ENCODE measurements at regions not wholly inside any gene's neighbourhood (a gene's known extent, or its start where the extent isn't known, plus 50 kb on each side); places are given as distances from the start of the nearest gene placed in this dataset.

DNA sequence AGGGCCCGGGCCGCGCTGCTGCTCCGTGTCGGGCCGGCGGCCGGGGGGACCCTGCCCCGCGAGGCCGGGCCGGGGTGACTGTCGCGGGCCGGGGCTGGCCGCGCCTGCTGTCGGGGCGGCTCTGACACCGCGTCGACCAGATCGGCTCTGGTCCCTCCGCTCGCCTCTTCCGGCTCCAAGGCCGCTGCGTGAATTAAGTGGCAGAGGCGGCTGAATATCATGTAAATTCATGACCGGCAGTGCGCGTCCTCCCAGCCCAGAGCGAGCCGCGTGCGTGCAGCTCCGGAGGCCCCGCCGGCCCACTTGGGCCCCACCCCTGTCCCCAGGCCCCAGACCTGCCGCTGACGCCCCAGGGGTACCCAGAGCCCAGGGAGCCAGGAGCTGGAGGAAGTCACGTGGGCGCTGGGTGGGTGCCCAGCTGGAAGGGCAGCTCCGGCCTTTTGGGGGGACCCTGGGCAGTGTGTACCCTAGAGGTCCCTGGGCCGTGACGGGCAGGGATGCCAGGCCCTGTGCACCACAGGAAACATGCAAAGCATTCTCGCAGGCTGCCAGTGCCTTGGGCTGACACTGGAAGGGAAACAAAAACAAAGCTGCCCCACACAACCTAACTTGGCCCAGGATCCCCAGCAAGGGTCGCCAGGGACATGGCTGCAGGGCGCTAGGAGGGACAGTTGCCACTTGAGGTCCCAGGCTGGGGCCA is 584.0 kb upstream of the MKI67 start:
- Mint-ChIP-seq H3K4me3 (ENCODE audit: low read depth) (no peak overlapping the region), H3K27me3 (ENCODE audit: low read depth) (peaks cover 7% of the 10 kb centered on the region), H3K9me3 (no peaks in the 10 kb centered on the region), H3K27ac (no peak overlapping the region), H3K4me1 (ENCODE audit: low read depth) (no peaks in the 10 kb centered on the region), H3K36me3 (ENCODE audit: low read depth) (no peaks in the 10 kb centered on the region)
- DNase-seq (ENCODE audit: low spot score), result no peak
- intact Hi-C loops (cut with micrococcal nuclease), result no loop called here

DNA sequence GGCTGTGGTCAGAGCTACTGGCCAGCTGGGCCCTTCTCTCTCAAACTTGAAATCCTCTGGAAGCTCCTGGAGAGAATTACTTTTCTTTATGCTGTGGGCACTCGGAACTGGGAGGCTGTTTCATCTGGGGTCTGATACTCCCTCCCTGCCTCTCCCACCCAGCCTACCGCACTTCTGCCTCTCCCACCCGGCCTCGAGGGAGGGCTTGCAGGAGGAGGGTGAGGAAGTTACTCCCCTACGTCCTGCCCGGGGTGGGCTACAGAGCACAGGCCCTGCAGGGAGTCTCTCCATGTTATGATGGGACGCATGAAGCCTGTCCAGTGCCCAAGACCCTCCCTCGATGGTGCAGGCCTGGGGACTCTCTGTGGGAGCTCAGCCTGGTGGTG is 584.6 kb upstream of the MKI67 start:
- no peak for DNase-seq (ENCODE audit: low spot score)
- intact Hi-C loops (cut with micrococcal nuclease), result no loop called here
- Mint-ChIP-seq H3K36me3 (ENCODE audit: low read depth) (no peaks in the 10 kb centered on the region), H3K9me3 (no peaks in the 10 kb centered on the region), H3K27ac (no peak overlapping the region), H3K4me3 (ENCODE audit: low read depth) (no peak overlapping the region), H3K27me3 (ENCODE audit: low read depth) (peaks cover 7% of the 10 kb centered on the region), H3K4me1 (ENCODE audit: low read depth) (no peaks in the 10 kb centered on the region)

DNA sequence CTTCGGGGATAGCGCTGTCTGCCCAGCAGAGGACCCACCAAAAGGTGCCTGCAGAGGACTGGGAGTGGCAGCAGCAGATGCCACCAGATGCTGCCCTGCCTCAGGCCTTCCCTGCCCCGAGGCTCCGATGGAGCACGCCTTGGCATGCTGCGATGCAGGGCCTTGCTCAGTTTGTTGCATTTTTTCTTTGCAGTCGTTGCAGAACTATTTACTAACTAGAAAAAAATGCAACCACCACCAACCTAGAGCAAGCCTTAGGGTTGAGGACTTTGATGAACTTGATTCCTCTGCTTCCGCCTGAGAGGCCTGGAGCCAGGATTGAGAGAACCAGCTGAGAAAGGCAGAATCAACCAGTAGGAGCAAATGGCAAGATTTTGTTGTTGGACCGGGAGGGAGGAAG is 585.6 kb upstream of the MKI67 start:
- intact Hi-C loops (cut with micrococcal nuclease), result no loop called here
- no peaks in the 10 kb centered on the region for H3K4me1 Mint-ChIP-seq (ENCODE audit: low read depth)
- H3K27ac Mint-ChIP-seq, result no peak overlapping the region
- no peaks in the 10 kb centered on the region for H3K9me3 Mint-ChIP-seq
- DNase-seq (ENCODE audit: low spot score), result no peak
- H3K4me3 Mint-ChIP-seq (ENCODE audit: low read depth), result no peak overlapping the region
- H3K36me3 Mint-ChIP-seq (ENCODE audit: low read depth), result no peaks in the 10 kb centered on the region
- peaks cover 7% of the 10 kb centered on the region for H3K27me3 Mint-ChIP-seq (ENCODE audit: low read depth)

DNA sequence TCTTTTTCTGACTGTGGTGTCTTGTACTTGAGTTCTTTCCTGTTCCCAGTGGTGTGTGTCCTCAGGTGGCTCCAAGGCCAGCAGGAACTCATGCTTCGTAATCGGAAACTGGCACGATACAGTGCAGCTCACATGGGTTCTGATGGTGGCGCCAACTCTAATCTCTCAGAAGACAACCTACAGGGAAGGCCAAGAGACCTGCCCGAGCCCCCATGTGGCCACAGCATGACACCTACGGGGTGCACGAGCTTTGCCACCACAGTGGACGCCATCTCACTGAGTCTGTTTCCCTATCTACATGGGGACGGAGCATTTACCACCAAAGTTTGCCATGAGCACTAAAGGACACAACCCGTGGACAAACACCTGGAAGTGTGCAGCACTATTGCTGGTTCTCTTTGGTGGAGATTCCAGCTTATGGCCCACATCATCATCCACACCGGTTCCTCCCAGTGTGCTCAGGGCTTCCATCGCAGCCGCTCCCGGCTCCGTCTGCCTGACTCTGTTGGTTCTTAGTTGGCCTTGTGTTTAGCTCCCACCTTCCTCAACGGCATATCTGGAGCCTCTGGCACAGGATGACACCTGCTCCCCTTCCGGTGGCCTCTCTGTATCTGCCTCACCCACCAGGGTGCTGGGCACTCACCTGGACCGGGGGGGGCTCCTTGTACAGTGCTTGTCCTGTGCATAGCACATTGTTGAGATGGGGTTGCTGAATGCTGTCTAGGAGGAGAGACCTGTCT is 586.6 kb upstream of the MKI67 start:
- Mint-ChIP-seq H3K9me3 (no peaks in the 10 kb centered on the region), H3K36me3 (ENCODE audit: low read depth) (no peaks in the 10 kb centered on the region), H3K27me3 (ENCODE audit: low read depth) (peaks cover 7% of the 10 kb centered on the region), H3K4me3 (ENCODE audit: low read depth) (no peak overlapping the region), H3K27ac (no peak overlapping the region), H3K4me1 (ENCODE audit: low read depth) (no peaks in the 10 kb centered on the region)
- no peak for DNase-seq (ENCODE audit: low spot score)
- intact Hi-C loops (cut with micrococcal nuclease), result no loop called here

DNA sequence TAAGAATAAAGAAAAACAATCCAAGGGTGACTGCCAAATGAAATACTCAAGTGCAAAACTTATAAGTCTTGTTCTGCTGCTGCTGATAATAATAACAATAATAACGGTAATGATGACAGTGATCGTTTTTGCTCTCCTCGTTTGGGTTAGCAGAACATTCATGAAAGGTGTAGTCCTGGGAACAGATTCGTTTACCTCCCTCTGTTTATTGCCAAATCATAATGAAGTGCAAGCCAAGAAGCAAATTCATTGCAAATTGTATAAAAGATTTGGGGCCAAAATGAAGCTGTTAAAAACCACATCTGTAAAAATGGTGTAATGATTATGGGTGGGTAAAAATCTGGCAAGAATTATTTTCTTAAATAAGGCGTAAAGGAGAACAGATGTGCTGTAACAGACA is 587.2 kb upstream of the MKI67 start:
- H3K4me1 Mint-ChIP-seq (ENCODE audit: low read depth), result no peaks in the 10 kb centered on the region
- intact Hi-C loops (cut with micrococcal nuclease), result no loop called here
- H3K36me3 Mint-ChIP-seq (ENCODE audit: low read depth), result no peaks in the 10 kb centered on the region
- no peak overlapping the region for H3K4me3 Mint-ChIP-seq (ENCODE audit: low read depth)
- no peak overlapping the region for H3K27ac Mint-ChIP-seq
- H3K27me3 Mint-ChIP-seq (ENCODE audit: low read depth), result peaks cover 7% of the 10 kb centered on the region
- DNase-seq (ENCODE audit: low spot score), result no peak
- no peaks in the 10 kb centered on the region for H3K9me3 Mint-ChIP-seq

DNA sequence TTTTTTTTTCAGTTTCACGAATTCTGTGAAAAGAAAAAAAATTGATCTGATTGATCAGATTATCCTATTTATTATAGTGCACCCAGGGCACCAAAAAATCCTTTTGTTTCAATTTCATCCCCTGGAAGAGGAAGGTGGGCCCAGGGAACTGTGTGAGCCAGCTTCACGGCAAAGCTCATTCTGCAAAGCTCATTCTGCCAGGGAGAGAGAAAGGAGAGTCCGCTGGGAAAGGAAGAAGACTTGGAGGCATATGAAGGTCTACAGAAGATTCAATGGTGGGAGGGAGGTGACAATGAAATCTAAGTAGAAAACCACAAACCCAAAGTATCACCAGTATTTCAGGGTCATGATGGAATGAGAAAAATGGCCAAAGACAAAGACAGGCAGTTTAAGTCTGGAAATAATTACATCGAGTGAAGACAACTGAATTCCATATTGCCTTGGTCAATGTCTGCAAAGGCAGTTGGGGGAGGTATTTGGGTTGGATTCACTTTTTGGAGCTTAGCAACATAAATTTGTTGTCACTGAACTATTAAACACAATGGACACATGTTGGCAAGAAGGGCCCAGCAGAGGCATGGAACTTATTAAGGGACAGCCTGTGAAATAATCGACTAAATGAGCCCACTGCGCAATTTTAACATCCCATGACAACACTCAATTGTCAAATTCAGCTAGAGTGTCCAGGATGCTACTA is 587.8 kb upstream of the MKI67 start:
- intact Hi-C loops (cut with micrococcal nuclease), result no loop called here
- DNase-seq (ENCODE audit: low spot score), result no peak
- H3K36me3 Mint-ChIP-seq (ENCODE audit: low read depth), result no peaks in the 10 kb centered on the region
- no peaks in the 10 kb centered on the region for H3K4me1 Mint-ChIP-seq (ENCODE audit: low read depth)
- no peaks in the 10 kb centered on the region for H3K9me3 Mint-ChIP-seq
- H3K4me3 Mint-ChIP-seq (ENCODE audit: low read depth), result no peak overlapping the region
- no peak overlapping the region for H3K27ac Mint-ChIP-seq
- peaks cover 7% of the 10 kb centered on the region for H3K27me3 Mint-ChIP-seq (ENCODE audit: low read depth)

DNA sequence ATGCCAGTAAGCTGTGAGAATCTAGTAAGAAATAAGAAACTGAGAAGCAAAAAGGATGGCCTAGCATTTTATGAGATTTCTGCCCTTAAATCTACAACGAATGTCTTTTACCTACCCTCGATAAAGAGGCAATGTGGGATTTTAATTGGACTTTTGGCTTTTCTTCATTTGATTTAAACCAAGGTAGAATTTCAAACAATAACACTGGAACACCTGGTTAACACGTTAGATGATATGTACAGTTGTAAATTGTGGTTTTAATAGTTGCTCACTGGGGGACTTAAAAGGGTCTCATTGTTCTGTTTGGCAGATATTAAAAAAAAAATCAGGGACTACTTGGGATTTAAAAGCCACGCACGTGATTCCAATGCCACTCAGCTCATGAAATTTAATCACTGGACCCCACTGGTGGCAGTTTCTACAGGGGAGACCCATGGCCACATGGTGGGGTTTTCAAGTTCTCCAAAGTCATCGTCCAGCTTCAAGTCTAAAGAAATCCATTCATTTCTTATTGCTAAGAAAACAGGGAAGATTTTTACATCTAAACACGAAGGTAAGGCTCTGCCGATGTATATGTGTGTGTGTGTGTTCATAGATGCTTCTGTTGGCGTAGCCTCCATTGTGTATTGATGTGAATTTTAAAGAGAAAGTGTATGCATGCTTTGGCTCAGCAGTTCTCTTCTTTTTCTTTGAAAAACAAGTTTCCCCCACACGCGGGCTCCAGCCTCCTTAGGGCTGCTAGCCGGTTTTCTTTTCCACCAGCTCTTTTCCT is 588.6 kb upstream of the MKI67 start:
- no peaks in the 10 kb centered on the region for H3K9me3 Mint-ChIP-seq
- H3K4me1 Mint-ChIP-seq (ENCODE audit: low read depth), result no peaks in the 10 kb centered on the region
- no peaks in the 10 kb centered on the region for H3K36me3 Mint-ChIP-seq (ENCODE audit: low read depth)
- no peak for DNase-seq (ENCODE audit: low spot score)
- peaks cover under 1% of the 10 kb centered on the region for H3K27me3 Mint-ChIP-seq (ENCODE audit: low read depth)
- no peak overlapping the region for H3K4me3 Mint-ChIP-seq (ENCODE audit: low read depth)
- intact Hi-C loops (cut with micrococcal nuclease), result no loop called here
- H3K27ac Mint-ChIP-seq, result no peak overlapping the region

DNA sequence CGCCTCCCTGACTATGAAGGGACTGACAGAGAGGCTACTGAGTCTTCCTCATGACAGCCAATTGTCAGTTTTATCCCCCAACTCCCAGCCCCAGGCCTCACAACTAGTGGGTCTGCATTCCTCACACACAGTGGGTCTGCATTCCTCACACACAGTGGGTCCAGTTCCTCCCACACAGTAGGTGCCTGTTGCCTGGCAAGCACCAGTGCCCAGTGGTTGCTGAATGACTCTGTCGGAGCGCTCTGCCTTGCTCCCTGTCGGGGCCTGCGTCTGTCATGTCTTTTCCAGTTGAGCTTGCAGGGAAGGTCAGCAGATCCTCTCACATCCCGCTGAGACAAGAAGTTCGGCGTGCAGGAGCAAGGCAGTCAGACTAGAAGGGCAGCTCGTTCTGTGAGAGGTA is 590.0 kb upstream of the MKI67 start:
- Mint-ChIP-seq H3K4me3 (ENCODE audit: low read depth) (no peak overlapping the region), H3K36me3 (ENCODE audit: low read depth) (no peaks in the 10 kb centered on the region), H3K9me3 (no peaks in the 10 kb centered on the region), H3K4me1 (ENCODE audit: low read depth) (no peaks in the 10 kb centered on the region), H3K27ac (no peak overlapping the region), H3K27me3 (ENCODE audit: low read depth) (no peaks in the 10 kb centered on the region)
- no peak for DNase-seq (ENCODE audit: low spot score)
- intact Hi-C loops (cut with micrococcal nuclease), result no loop called here

DNA sequence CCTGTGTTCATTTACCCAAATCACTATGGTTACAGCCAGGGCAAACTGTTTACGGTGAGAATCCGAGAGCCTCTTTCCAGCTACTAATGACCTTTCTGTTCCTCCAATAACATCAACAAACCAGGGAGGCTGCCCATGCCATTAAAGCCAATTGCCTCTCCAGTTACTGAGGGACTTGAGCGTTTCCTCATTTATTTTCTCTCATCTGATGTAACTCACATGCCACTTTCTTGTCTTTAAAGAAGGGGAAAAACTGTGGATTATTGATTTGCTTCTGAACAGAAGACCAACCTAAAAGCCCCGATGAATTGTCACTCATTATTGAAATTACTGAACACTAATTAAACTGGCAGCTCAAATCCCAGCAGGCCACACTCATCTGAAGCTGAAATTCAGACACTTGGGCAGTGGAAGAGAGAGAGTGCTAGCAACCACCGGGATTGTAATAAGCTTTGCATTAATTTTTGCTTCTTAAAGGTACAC is 595.8 kb upstream of the MKI67 start:
- no peak overlapping the region for H3K4me3 Mint-ChIP-seq (ENCODE audit: low read depth)
- H3K27me3 Mint-ChIP-seq (ENCODE audit: low read depth), result no peaks in the 10 kb centered on the region
- H3K4me1 Mint-ChIP-seq (ENCODE audit: low read depth), result no peaks in the 10 kb centered on the region
- no peaks in the 10 kb centered on the region for H3K9me3 Mint-ChIP-seq
- DNase-seq (ENCODE audit: low spot score), result no peak
- no peaks in the 10 kb centered on the region for H3K36me3 Mint-ChIP-seq (ENCODE audit: low read depth)
- H3K27ac Mint-ChIP-seq, result no peak overlapping the region
- intact Hi-C loops (cut with micrococcal nuclease), result no loop called here

DNA sequence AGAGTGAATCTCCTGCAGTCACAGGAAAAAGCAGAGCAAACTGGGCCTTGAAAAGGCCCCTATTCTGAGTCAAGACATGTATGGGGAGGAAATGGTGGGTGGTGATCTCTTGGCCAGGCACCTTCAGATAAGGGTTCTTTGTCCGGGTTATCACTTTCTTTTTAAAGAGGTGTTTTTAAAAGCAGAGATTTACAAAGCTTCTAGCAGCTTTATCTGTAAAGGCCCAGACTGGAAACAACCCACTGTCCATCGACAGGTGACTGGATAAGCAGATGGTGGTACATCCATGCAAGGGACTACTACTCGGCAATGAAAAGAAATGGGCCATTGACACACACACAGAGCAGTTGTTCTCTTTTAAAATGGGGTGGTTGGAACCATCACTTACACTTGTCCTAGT is 596.7 kb upstream of the MKI67 start:
- H3K9me3 Mint-ChIP-seq, result no peaks in the 10 kb centered on the region
- no peaks in the 10 kb centered on the region for H3K4me1 Mint-ChIP-seq (ENCODE audit: low read depth)
- no peak overlapping the region for H3K27ac Mint-ChIP-seq
- no peaks in the 10 kb centered on the region for H3K36me3 Mint-ChIP-seq (ENCODE audit: low read depth)
- no peak overlapping the region for H3K4me3 Mint-ChIP-seq (ENCODE audit: low read depth)
- intact Hi-C loops (cut with micrococcal nuclease), result no loop called here
- no peak for DNase-seq (ENCODE audit: low spot score)
- no peaks in the 10 kb centered on the region for H3K27me3 Mint-ChIP-seq (ENCODE audit: low read depth)

DNA sequence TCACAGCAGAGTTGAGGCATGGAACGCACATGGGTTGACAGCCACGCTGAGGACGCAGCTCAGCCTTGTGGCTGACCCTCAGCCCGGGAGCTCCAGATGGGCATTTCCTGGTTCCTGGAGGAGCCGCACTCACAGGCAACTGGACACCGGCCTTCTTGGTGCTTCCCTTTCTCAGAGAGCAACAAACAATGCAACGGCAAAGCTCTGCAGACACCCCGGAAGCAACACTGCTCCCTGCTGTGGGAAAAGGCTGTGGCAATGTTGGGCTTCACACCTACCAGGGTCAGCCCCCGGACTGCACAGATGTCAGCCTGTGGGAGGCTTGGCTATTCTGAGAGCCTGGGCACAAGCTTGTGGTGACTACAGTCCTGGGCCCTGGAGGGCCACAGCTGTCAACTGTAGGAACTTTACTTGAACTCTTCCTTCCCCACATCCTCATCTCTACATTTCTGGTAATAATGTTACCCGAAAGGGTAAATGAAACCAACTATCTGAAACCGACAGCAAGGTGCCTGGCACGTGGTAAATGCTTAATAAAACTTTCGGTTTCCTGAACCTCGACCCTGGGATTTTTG is 597.5 kb upstream of the MKI67 start:
- Mint-ChIP-seq H3K9me3 (no peaks in the 10 kb centered on the region), H3K4me3 (ENCODE audit: low read depth) (no peak overlapping the region), H3K27ac (no peak overlapping the region), H3K4me1 (ENCODE audit: low read depth) (no peaks in the 10 kb centered on the region), H3K27me3 (ENCODE audit: low read depth) (no peaks in the 10 kb centered on the region), H3K36me3 (ENCODE audit: low read depth) (no peaks in the 10 kb centered on the region)
- no peak for DNase-seq (ENCODE audit: low spot score)
- intact Hi-C loops (cut with micrococcal nuclease), result no loop called here

DNA sequence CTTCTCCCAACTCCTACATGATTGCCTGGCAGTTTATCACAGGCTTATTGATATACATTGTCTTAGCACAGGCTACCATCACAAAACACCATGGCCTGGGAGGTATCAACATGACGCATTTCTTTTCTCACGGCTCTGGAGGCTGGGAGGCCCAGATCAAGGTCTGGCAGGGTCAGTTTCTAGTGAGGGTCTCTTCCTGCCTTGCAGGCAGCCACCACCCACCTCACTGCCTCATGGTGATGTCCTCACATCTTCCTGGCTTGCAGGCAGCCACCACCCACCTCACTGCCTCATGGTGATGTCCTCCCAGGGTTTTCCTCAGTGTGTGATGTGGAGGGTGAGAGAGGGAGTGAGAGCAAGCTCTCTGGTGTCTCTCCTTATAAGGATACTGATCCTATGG is 599.3 kb upstream of the MKI67 start:
- no peak overlapping the region for H3K27ac Mint-ChIP-seq
- no peak for DNase-seq (ENCODE audit: low spot score)
- no peak overlapping the region for H3K4me3 Mint-ChIP-seq (ENCODE audit: low read depth)
- no peaks in the 10 kb centered on the region for H3K27me3 Mint-ChIP-seq (ENCODE audit: low read depth)
- no peaks in the 10 kb centered on the region for H3K9me3 Mint-ChIP-seq
- no peaks in the 10 kb centered on the region for H3K4me1 Mint-ChIP-seq (ENCODE audit: low read depth)
- intact Hi-C loops (cut with micrococcal nuclease), result no loop called here
- no peaks in the 10 kb centered on the region for H3K36me3 Mint-ChIP-seq (ENCODE audit: low read depth)

Data from activated T-helper 2 cell treated with anti-CD3 and anti-CD28 coated beads, Interferon-gamma antibody, Interleukin-2, Interleukin-4, amounts not matched to agents 10 μg/mL and 5 μg/mL and 100 μg/mL, durations not matched to agents 14 hours and 24 hours and 36 hours (primary cell).